GM12874 (cell line): ENCODE measurements at regions not wholly inside any gene's neighbourhood (a gene's known extent, or its start where the extent isn't known, plus 50 kb on each side); places are given as distances from the start of the nearest gene placed in this dataset.

Experiments
- TF ChIP-seq, protein P1 (sequence below): IDR thresholded peaks from 2 replicates; pipeline ENCODE4 v1.5.1; 2011; ENCODE audit warnings: low read depth, mild to moderate bottlenecking, control low read depth, low read length, moderate library complexity; ENCODE audit not compliant: insufficient read depth

DNA sequence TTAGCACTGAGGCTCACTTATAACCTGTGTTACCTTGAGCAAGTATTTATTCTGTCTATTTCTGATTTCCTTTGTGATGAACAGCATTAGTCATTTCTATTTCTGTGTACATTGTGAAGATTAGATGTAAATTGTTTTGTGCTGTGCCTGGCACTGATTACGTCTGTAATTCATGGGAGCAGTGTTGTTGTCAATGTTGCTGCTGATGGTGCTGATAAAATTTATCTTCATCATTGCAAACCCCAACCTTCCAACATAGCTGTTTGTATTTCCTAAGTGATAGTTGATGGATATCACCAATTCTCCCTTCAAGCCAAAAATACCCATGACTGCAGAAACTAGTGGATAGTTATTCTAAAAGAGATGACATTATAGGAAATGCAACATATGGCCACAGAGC lies 400.5 kb upstream of the GRM3 start:
- TF ChIP-seq, protein P1, sequence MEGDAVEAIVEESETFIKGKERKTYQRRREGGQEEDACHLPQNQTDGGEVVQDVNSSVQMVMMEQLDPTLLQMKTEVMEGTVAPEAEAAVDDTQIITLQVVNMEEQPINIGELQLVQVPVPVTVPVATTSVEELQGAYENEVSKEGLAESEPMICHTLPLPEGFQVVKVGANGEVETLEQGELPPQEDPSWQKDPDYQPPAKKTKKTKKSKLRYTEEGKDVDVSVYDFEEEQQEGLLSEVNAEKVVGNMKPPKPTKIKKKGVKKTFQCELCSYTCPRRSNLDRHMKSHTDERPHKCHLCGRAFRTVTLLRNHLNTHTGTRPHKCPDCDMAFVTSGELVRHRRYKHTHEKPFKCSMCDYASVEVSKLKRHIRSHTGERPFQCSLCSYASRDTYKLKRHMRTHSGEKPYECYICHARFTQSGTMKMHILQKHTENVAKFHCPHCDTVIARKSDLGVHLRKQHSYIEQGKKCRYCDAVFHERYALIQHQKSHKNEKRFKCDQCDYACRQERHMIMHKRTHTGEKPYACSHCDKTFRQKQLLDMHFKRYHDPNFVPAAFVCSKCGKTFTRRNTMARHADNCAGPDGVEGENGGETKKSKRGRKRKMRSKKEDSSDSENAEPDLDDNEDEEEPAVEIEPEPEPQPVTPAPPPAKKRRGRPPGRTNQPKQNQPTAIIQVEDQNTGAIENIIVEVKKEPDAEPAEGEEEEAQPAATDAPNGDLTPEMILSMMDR, result no peak

DNA sequence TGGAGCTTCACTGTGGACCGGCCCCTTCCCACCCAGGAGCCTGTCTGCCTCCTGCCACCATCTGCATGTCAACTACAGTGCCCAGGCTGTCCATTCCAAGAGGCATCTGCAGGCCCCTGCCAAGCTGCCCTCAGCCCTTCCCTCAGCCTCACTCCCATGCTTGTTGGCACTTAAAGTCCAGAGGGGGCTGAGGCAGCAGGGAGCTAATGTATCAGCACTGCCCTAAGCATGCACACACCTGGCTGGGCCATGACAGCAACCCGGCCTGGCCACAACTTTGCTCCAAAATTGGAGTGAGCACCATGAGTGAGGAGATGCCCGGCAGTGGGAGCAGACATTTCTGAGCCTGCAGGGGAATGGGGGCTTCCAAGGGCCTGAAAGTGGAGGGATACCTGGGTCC lies 417.5 kb upstream of the GRM3 start:
- TF ChIP-seq, protein P1, result no peak

GRCh38 chr7:86222806-86223205 lies 420.9 kb upstream of the GRM3 start:
- TF ChIP-seq, protein P1, result no peak

DNA sequence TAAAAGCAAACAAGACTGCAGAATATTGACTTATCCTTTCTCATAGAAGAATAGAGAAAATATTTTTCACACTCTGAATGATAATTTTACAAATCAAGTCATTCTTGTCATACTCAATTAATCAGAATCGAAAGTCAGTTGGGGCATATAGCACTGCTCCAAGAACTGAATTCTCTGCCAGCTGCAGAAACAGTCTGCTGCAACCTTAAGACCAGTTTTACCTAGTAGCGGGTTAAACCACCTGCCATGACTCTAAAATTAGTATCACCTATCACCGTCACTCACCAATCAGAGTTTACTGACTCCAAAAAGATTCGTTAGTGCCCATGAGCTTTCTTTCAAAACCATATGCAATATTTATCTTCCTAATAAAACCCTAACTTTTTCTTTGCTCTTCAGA lies 429.0 kb upstream of the GRM3 start:
- TF ChIP-seq, protein P1, result no peak

GRCh38 chr7:86212976-86213375 lies 430.7 kb upstream of the GRM3 start:
- TF ChIP-seq, protein P1, result no peak

DNA sequence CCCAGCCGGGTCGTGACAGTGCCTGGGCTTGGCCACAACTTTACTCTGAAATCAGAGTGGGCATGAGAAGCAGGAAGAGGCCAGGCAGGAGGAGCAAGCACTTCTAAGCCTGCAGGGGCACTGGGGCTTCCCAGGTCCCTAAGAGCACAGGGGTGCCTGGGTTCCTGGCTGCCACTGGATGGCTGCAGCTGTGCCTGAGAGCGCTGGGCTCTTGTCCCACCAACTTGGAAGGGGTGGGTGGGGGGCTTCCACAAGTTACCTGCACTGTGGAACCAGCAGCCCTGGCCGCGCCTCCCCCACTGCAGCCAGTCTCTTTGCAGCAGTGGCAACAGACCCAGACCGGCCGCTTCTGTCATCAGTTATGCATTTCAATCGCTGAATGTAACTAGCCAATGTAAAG lies 434.7 kb upstream of the GRM3 start:
- TF ChIP-seq, protein P1, result no peak

- TF ChIP-seq, protein P1, result no peak
These were observed 436.0 kb upstream of the GRM3 start for GRCh38 chr7:86207740-86208139.

DNA sequence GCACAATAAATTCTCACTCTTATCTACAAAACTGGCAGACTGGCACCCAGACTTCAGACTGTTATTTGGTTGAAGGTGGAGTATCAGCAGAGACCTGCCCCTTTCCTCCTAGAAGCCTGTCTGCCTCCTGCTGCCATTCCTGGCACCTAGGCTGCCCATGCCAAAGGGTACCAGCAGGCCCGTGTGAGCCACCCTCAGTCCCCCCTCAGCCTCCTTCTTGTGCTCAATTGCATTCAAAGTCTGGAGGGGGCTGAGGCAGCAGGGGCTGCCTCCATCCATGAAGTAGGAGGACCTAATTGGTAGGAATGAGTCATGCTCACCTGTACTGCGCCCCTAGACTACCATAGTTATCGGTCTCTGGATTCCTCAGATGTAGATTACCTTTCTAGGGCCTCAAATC lies 440.9 kb upstream of the GRM3 start:
- TF ChIP-seq, protein P1, result no peak
